Testis (tissue), 2 donors: ENCODE measurements at regions not wholly inside any gene's neighbourhood (a gene's known extent, or its start where the extent isn't known, plus 50 kb on each side); places are given as distances from the start of the nearest gene placed in this dataset.

Experiments used
- DNase-seq: peaks from one replicate; pipeline ENCODE4 v3.0.0-alpha.2; 2019
- H3K27ac ChIP-seq, 2 donors: fragments of 200-600 bp; sonication (generic); one replicate each; pipeline ENCODE4 v1.5.1; 2019
- H3K27me3 ChIP-seq: fragments of 200-600 bp; sonication (generic); one replicate; pipeline ENCODE4 v1.5.1; 2019
- H3K36me3 ChIP-seq: fragments of 200-600 bp; sonication (generic); one replicate; pipeline ENCODE4 v1.5.1; 2017; ENCODE audit warnings: low read depth; ENCODE audit errors: missing control alignments
- H3K4me1 ChIP-seq: fragments of 200-600 bp; sonication (generic); one replicate; pipeline ENCODE4 v1.5.1; 2019
- H3K4me3 ChIP-seq, 2 donors: fragments of 200-600 bp; sonication (generic); one replicate each; pipeline ENCODE4 v1.5.1; 2017 to 2019
- H3K9me3 ChIP-seq: fragments of 200-600 bp; sonication (generic); one replicate; pipeline ENCODE4 v1.5.1; 2017
- POLR2A ChIP-seq: fragments of 450-650 bp; IDR thresholded peaks from one replicate; pipeline ENCODE4 v1.6.1; 2017; ENCODE audit warnings: antibody characterized with exemption, mild to moderate bottlenecking, moderate library complexity
- WGBS, 2 donors: methylation state at CpG; one replicate each; pipeline ENCODE4 v1.1.5; 2018; 5-methylcytosine and 5-hydroxymethylcytosine counted together
- intact Hi-C: fragments of 100-400 bp; cut with DNase I; formaldehyde crosslinking; loops from one replicate; pipeline ENCODE4 v1.15.1; 2023; ENCODE audit warnings: low total_unique reads
- TF ChIP-seq, protein P1 (sequence below), 3 experiments: fragments of 450-650 bp in 2 of 3; fragments of 200-600 bp in 1 of 3; sonication (generic) in 1 of 3; IDR thresholded peaks; one replicate each; pipeline ENCODE4 v1.5.1; 2016 to 2019; ENCODE audit warnings: antibody characterized with exemption in 3 of 3, mild to moderate bottlenecking in 2 of 3, moderate library complexity in 1 of 3

DNA sequence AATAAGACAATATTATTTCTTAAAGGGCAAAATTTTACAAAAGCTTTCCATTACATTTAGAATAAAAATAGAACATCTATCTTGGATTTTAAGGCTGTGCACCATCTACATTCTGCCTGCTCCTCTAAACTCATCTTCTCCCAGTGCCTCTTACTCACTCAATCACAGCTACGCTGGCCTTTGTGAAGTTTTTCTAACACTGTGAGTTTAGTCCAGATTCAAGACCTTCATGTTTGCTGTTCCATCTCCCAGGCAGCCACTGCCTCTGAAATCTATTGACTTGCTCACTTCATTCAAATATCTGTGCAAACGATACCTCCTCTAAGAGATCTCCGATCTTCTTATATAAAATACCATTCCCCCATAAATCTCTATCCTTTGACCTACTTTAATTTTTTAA, 673.4 kb upstream of the KIF2B start:
- Histone ChIP-seq H3K36me3 (no peaks in the 10 kb centered on the region), H3K27me3 (no peaks in the 10 kb centered on the region), H3K27ac (no peak overlapping the region), H3K9me3 (no peaks in the 10 kb centered on the region), H3K4me1 (no peaks in the 10 kb centered on the region), H3K4me3 (no peak overlapping the region)
- TF ChIP-seq, protein P1, sequence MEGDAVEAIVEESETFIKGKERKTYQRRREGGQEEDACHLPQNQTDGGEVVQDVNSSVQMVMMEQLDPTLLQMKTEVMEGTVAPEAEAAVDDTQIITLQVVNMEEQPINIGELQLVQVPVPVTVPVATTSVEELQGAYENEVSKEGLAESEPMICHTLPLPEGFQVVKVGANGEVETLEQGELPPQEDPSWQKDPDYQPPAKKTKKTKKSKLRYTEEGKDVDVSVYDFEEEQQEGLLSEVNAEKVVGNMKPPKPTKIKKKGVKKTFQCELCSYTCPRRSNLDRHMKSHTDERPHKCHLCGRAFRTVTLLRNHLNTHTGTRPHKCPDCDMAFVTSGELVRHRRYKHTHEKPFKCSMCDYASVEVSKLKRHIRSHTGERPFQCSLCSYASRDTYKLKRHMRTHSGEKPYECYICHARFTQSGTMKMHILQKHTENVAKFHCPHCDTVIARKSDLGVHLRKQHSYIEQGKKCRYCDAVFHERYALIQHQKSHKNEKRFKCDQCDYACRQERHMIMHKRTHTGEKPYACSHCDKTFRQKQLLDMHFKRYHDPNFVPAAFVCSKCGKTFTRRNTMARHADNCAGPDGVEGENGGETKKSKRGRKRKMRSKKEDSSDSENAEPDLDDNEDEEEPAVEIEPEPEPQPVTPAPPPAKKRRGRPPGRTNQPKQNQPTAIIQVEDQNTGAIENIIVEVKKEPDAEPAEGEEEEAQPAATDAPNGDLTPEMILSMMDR (IDR thresholded peaks at IDR 0.05) = no peak
- TF ChIP-seq POLR2A = no peak
- intact Hi-C loops = no loop called here
- DNase-seq = no peak
- 87 to 92% methylated on average over 3 of the region's 3 CpGs for WGBS, 2 donors

DNA sequence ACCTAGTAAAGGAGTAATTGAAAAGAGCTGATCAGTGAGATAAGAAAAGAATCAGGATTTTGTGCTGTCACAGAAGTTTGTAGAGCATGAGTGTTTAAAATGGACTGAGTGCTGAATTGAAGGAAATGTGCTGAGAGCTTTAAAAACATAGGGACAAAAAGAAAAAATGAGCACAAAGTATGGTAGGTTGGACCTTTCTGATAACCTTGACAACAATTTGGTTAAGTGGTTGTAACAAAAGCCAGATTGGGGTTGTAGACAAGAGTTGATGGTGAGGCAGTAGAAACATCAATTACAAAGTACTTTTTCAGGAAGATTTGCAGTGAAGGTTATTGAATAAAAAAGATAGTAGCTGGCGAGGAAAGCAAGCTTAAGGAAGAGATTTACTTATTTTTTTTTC, 674.7 kb upstream of the KIF2B start:
- Histone ChIP-seq H3K36me3 (no peaks in the 10 kb centered on the region), H3K27me3 (no peaks in the 10 kb centered on the region), H3K4me1 (no peaks in the 10 kb centered on the region), H3K9me3 (no peaks in the 10 kb centered on the region), H3K4me3 (no peak overlapping the region), H3K27ac (no peak overlapping the region)
- DNase-seq = no peak
- intact Hi-C loops = no loop called here
- 67 to 74% methylated on average over 1 of the region's 1 CpG for WGBS, 2 donors
- TF ChIP-seq, protein P1 (IDR thresholded peaks at IDR 0.05) = no peak
- no peak for TF ChIP-seq POLR2A

DNA sequence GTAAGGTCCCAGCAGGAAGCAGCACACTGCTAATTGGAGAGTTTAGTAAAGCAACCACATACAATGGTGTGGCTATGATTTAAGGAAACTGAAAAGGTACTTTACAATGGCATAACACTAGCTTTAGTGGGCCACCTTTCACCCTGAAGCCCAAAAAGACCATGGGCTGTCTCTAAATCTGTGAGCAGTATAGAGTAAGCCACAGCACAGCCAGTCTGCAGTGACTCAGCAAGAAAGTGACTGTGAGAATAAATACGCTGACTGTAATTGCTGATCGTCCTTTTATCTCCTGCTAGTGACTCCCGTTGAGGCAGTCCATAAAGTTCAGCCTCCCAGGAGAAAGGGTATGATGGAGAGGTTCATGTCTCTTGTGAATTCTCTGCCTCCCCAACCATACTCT, 679.8 kb upstream of the KIF2B start:
- Histone ChIP-seq H3K27me3 (no peaks in the 10 kb centered on the region), H3K4me3 (no peak overlapping the region), H3K27ac (no peak overlapping the region), H3K36me3 (no peaks in the 10 kb centered on the region), H3K4me1 (no peaks in the 10 kb centered on the region), H3K9me3 (no peaks in the 10 kb centered on the region)
- WGBS, 2 donors = 28 to 47% methylated on average over 3 of the region's 3 CpGs
- intact Hi-C loops = no loop called here
- TF ChIP-seq POLR2A = no peak
- TF ChIP-seq, protein P1 (IDR thresholded peaks at IDR 0.05) = no peak
- peak; percentile 17 for DNase-seq

DNA sequence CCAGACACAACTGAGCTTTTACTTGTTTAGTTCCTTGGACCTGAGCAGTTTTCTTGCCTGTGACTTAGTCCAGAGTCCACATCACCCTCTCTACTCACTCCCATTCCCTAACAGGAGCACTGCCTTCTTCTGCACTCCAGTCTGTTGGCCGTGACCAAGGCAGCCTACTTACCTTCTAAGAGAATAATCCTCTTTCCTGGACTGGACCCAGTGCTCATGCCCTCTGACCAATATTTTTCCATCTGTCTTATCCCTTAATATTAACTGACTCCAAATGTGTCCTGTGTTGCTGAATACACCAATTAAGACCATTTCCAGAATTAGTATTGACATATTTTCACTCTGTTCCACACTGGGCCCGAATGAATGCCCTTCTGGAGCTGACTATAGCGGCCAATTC, 681.0 kb upstream of the KIF2B start:
- Histone ChIP-seq H3K9me3 (no peaks in the 10 kb centered on the region), H3K27me3 (no peaks in the 10 kb centered on the region), H3K4me1 (no peaks in the 10 kb centered on the region), H3K27ac (no peak overlapping the region), H3K4me3 (no peak overlapping the region), H3K36me3 (no peaks in the 10 kb centered on the region)
- WGBS, 2 donors = 89 to 90% methylated on average over 3 of the region's 3 CpGs
- no peak for DNase-seq
- no peak for TF ChIP-seq POLR2A
- TF ChIP-seq, protein P1 (IDR thresholded peaks at IDR 0.05) = no peak
- intact Hi-C loops = no loop called here

DNA sequence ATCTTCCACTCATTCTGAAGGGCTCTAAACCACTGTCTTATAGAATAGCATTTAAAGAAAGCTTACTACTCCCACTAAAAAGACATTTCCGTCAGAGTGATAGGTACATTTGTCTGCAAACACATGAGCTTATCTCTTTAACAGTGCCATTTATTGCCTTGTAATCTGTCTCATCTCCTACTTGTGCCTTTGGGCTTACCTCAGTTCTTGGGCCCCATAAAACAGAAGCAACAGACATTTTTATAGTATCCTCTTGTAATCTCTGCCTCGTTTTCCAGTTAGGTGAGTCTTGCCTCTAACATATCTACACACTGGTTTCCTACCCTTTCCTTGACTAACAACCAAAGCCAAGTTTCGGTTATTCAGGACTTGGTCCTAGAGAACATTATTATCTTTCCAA, 681.4 kb upstream of the KIF2B start:
- WGBS, 2 donors = 56 to 62% methylated on average over 3 of the region's 3 CpGs
- intact Hi-C loops = no loop called here
- DNase-seq = no peak
- H3K9me3 ChIP-seq = no peaks in the 10 kb centered on the region
- no peaks in the 10 kb centered on the region for H3K27me3 ChIP-seq
- no peak overlapping the region for H3K4me3 ChIP-seq
- no peaks in the 10 kb centered on the region for H3K36me3 ChIP-seq
- no peaks in the 10 kb centered on the region for H3K4me1 ChIP-seq
- no peak for TF ChIP-seq POLR2A
- no peak overlapping the region for H3K27ac ChIP-seq
